IPS-20b (cell line): ENCODE measurements at regions not wholly inside any gene's neighbourhood (a gene's known extent, or its start where the extent isn't known, plus 50 kb on each side); places are given as distances from the start of the nearest gene placed in this dataset.

Experiments
- H3K27ac ChIP-seq: one replicate; pipeline ENCODE4 v1.5.1; 2013; ENCODE audit warnings: low read length
- H3K27me3 ChIP-seq: 2 replicates; pipeline ENCODE4 v1.6.1; 2013; ENCODE audit warnings: mild to moderate bottlenecking, low read length, inconsistent platforms; ENCODE audit not compliant: insufficient read depth
- H3K36me3 ChIP-seq: 2 replicates; pipeline ENCODE4 v1.6.1; 2013; ENCODE audit warnings: low read depth, mild to moderate bottlenecking, inconsistent platforms, low read length, moderate library complexity; ENCODE audit not compliant: insufficient read depth
- H3K4me1 ChIP-seq: 2 replicates; pipeline ENCODE4 v1.6.1; 2013; ENCODE audit warnings: mild to moderate bottlenecking, control low read depth, inconsistent platforms, low read length, moderate library complexity; ENCODE audit not compliant: insufficient read depth
- H3K4me3 ChIP-seq: 2 replicates; pipeline ENCODE4 v1.5.1; 2013; ENCODE audit warnings: mild to moderate bottlenecking, low read length, inconsistent platforms
- H3K9ac ChIP-seq: 2 replicates; pipeline ENCODE4 v1.6.1; 2013; ENCODE audit warnings: low read depth, mild to moderate bottlenecking, inconsistent platforms, low read length, moderate library complexity
- H3K9me3 ChIP-seq: 2 replicates; pipeline ENCODE4 v1.6.1; 2013; ENCODE audit warnings: mild to moderate bottlenecking, low read depth, low read length, inconsistent platforms; ENCODE audit not compliant: insufficient read depth

DNA sequence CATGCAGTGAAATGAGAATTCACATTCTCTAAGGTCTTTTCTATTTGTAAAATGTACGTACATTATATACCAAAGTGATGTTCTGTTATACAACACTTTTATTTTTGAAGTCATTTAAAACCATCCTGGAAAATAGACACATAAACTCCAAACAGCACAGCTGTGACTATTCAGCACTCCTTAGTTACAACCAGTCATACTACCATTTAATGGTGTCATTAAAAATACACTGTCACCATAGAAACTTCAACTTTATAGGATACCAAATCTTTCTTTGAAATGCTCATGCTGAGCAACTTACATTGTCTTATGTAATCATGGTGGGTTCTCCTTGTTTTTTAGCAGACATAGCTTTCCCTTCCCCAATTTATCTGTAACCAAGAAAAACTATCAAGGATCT lies 85.3 kb downstream of the METTL4 start:
- Histone ChIP-seq H3K4me1 (no peaks in the 10 kb centered on the region), H3K4me3 (no peak overlapping the region), H3K9ac (no peak overlapping the region), H3K27me3 (no peaks in the 10 kb centered on the region), H3K9me3 (no peaks in the 10 kb centered on the region), H3K27ac (no peak overlapping the region), H3K36me3 (no peaks in the 10 kb centered on the region)

- Histone ChIP-seq H3K36me3 (no peaks in the 10 kb centered on the region), H3K27ac (no peak overlapping the region), H3K27me3 (no peaks in the 10 kb centered on the region), H3K4me3 (no peak overlapping the region), H3K4me1 (no peaks in the 10 kb centered on the region), H3K9ac (no peak overlapping the region), H3K9me3 (no peaks in the 10 kb centered on the region)
These were observed 84.9 kb downstream of the METTL4 start for GRCh38 chr18:2486426-2486825.
